Fibroblast of lung (primary cell): ENCODE measurements at regions not wholly inside any gene's neighbourhood (a gene's known extent, or its start where the extent isn't known, plus 50 kb on each side); places are given as distances from the start of the nearest gene placed in this dataset.

Experiments
- CTCF ChIP-seq, 2 donors: IDR thresholded peaks in 1 of 2; conservative IDR thresholded peaks in 1 of 2; 1 replicate in 1 of 2; 2 replicates in 1 of 2; pipeline ENCODE4 v1.5.1; 2011 to 2012; ENCODE audit warnings: low read length in 2 of 2, control low read depth in 1 of 2, inconsistent platforms in 1 of 2, low read depth in 1 of 2, mild to moderate bottlenecking in 1 of 2
- EZH2 ChIP-seq: IDR thresholded peaks from 2 replicates; pipeline ENCODE4 v1.5.1; 2012; ENCODE audit warnings: low read length, control low read depth, mild to moderate bottlenecking; ENCODE audit errors: missing control alignments

- TF ChIP-seq CTCF (conservative IDR thresholded peaks at IDR 0.05 in 1 of 2, IDR thresholded peaks at IDR 0.05 in 1 of 2; ENCODE audit: low read depth in 1 of 2, low read length in 2 of 2): no peak
- no peak for TF ChIP-seq EZH2
Measured at GRCh38 chr11:81388326-81388725, 1345.3 kb downstream of the FAM181B start.
